HG03565 (cell line): ENCODE measurements at regions not wholly inside any gene's neighbourhood (a gene's known extent, or its start where the extent isn't known, plus 50 kb on each side); places are given as distances from the start of the nearest gene placed in this dataset.

Source experiments
- ATAC-seq: cut with Tn5 transposase; IDR thresholded peaks from one replicate; pipeline ENCODE4 v1.9.1; 2021; ENCODE audit warnings: mild to moderate bottlenecking, moderate library complexity; ENCODE audit not compliant: unreplicated experiment

- ATAC-seq = no peak
Measured at GRCh38 chr2:117763804-117764203, 50.7 kb upstream of the DDX18 start.
